Effector memory CD4-positive, alpha-beta T cell (primary cell): ENCODE measurements at regions not wholly inside any gene's neighbourhood (a gene's known extent, or its start where the extent isn't known, plus 50 kb on each side); places are given as distances from the start of the nearest gene placed in this dataset.

Experiments used
- DNase-seq, 3 donors: peaks; one replicate each; pipeline ENCODE4 v3.0.0-alpha.2; 2020
- H3K27ac ChIP-seq: 2 replicates; pipeline ENCODE4 v1.7.0; 2013; ENCODE audit warnings: mild to moderate bottlenecking, low read length, moderate library complexity; ENCODE audit not compliant: insufficient read depth, poor library complexity, severe bottlenecking
- H3K27me3 ChIP-seq: replicated peaks from 2 replicates; pipeline ENCODE4 v1.7.0; 2013; ENCODE audit warnings: mild to moderate bottlenecking, low read length; ENCODE audit not compliant: insufficient read depth, control insufficient read depth, poor library complexity, severe bottlenecking
- H3K36me3 ChIP-seq: 2 replicates; pipeline ENCODE4 v1.7.0; 2013; ENCODE audit warnings: mild to moderate bottlenecking, low read length, moderate library complexity; ENCODE audit not compliant: control insufficient read depth, insufficient read depth
- H3K4me1 ChIP-seq: 2 replicates; pipeline ENCODE4 v1.7.0; 2013; ENCODE audit warnings: low read length, mild to moderate bottlenecking; ENCODE audit not compliant: control insufficient read depth, insufficient read depth, poor library complexity, severe bottlenecking
- H3K4me3 ChIP-seq: 2 replicates; pipeline ENCODE4 v1.7.0; 2013; ENCODE audit warnings: low read length, low read depth, mild to moderate bottlenecking; ENCODE audit not compliant: insufficient read depth, poor library complexity, severe bottlenecking
- H3K9me3 ChIP-seq: 2 replicates; pipeline ENCODE4 v1.7.0; 2013; ENCODE audit warnings: mild to moderate bottlenecking, low read length, moderate library complexity; ENCODE audit not compliant: control insufficient read depth

- DNase-seq, result no peak
- H3K27me3 ChIP-seq, result no peaks in the 10 kb centered on the region
- H3K9me3 ChIP-seq, result no peaks in the 10 kb centered on the region
- H3K27ac ChIP-seq, result no peak overlapping the region
- no peaks in the 10 kb centered on the region for H3K36me3 ChIP-seq
- no peak overlapping the region for H3K4me3 ChIP-seq
- no peaks in the 10 kb centered on the region for H3K4me1 ChIP-seq
These were observed 212.3 kb upstream of the CDYL start for GRCh38 chr6:4563877-4564276.

GRCh38 chr6:4563156-4563555 lies 213.0 kb upstream of the CDYL start:
- H3K27me3 ChIP-seq, result no peaks in the 10 kb centered on the region
- no peaks in the 10 kb centered on the region for H3K4me1 ChIP-seq
- H3K36me3 ChIP-seq, result no peaks in the 10 kb centered on the region
- H3K4me3 ChIP-seq, result no peak overlapping the region
- no peak for DNase-seq
- no peaks in the 10 kb centered on the region for H3K9me3 ChIP-seq
- no peak overlapping the region for H3K27ac ChIP-seq

- H3K27ac ChIP-seq, result no peak overlapping the region
- no peaks in the 10 kb centered on the region for H3K27me3 ChIP-seq
- DNase-seq, result no peak
- H3K4me3 ChIP-seq, result no peak overlapping the region
- H3K9me3 ChIP-seq, result no peaks in the 10 kb centered on the region
- no peaks in the 10 kb centered on the region for H3K4me1 ChIP-seq
- no peaks in the 10 kb centered on the region for H3K36me3 ChIP-seq
These were observed 214.3 kb upstream of the CDYL start for GRCh38 chr6:4561773-4562400.

- Histone ChIP-seq H3K4me3 (no peak overlapping the region), H3K27ac (no peak overlapping the region), H3K9me3 (no peaks in the 10 kb centered on the region), H3K27me3 (no peaks in the 10 kb centered on the region), H3K4me1 (no peaks in the 10 kb centered on the region), H3K36me3 (no peaks in the 10 kb centered on the region)
- no peak for DNase-seq
These were observed 215.1 kb upstream of the CDYL start for GRCh38 chr6:4561078-4561435.

- no peaks in the 10 kb centered on the region for H3K27me3 ChIP-seq
- H3K36me3 ChIP-seq, result no peaks in the 10 kb centered on the region
- H3K27ac ChIP-seq, result no peak overlapping the region
- H3K9me3 ChIP-seq, result no peaks in the 10 kb centered on the region
- no peaks in the 10 kb centered on the region for H3K4me1 ChIP-seq
- H3K4me3 ChIP-seq, result no peak overlapping the region
- DNase-seq, result no peak
These were observed 215.8 kb upstream of the CDYL start for GRCh38 chr6:4560221-4561077.

- Histone ChIP-seq H3K4me3 (no peak overlapping the region), H3K27me3 (no peaks in the 10 kb centered on the region), H3K27ac (no peak overlapping the region), H3K4me1 (no peaks in the 10 kb centered on the region), H3K36me3 (no peaks in the 10 kb centered on the region), H3K9me3 (no peaks in the 10 kb centered on the region)
- DNase-seq, result no peak
These were observed 216.8 kb upstream of the CDYL start for GRCh38 chr6:4559281-4559875.

GRCh38 chr6:4554645-4555044 lies 221.6 kb upstream of the CDYL start:
- Histone ChIP-seq H3K9me3 (no peaks in the 10 kb centered on the region), H3K27me3 (peaks cover 4% of the 10 kb centered on the region), H3K4me3 (no peak overlapping the region), H3K36me3 (no peaks in the 10 kb centered on the region), H3K27ac (no peak overlapping the region), H3K4me1 (no peaks in the 10 kb centered on the region)
- DNase-seq, result no peak

GRCh38 chr6:4553387-4553786 lies 222.8 kb upstream of the CDYL start:
- Histone ChIP-seq H3K4me1 (no peaks in the 10 kb centered on the region), H3K27ac (no peak overlapping the region), H3K4me3 (no peak overlapping the region), H3K27me3 (peaks cover 4% of the 10 kb centered on the region), H3K36me3 (no peaks in the 10 kb centered on the region), H3K9me3 (no peaks in the 10 kb centered on the region)
- no peak for DNase-seq

- H3K4me1 ChIP-seq, result no peaks in the 10 kb centered on the region
- H3K4me3 ChIP-seq, result no peak overlapping the region
- no peak for DNase-seq
- no peaks in the 10 kb centered on the region for H3K36me3 ChIP-seq
- no peak overlapping the region for H3K27ac ChIP-seq
- H3K9me3 ChIP-seq, result no peaks in the 10 kb centered on the region
- H3K27me3 ChIP-seq, result peaks cover 4% of the 10 kb centered on the region
These were observed 226.0 kb upstream of the CDYL start for GRCh38 chr6:4550227-4550597.

GRCh38 chr6:4549556-4550226 lies 226.5 kb upstream of the CDYL start:
- Histone ChIP-seq H3K4me3 (no peak overlapping the region), H3K4me1 (no peaks in the 10 kb centered on the region), H3K9me3 (no peaks in the 10 kb centered on the region), H3K27ac (no peak overlapping the region), H3K27me3 (peaks cover 4% of the 10 kb centered on the region), H3K36me3 (no peaks in the 10 kb centered on the region)
- no peak for DNase-seq
